MM.1S (cell line): ENCODE measurements at regions not wholly inside any gene's neighbourhood (a gene's known extent, or its start where the extent isn't known, plus 50 kb on each side); places are given as distances from the start of the nearest gene placed in this dataset.

Experiments
- CTCF ChIP-seq: fragments of 300-600 bp; sonication (generic); IDR thresholded peaks from 2 replicates; pipeline ENCODE4 v1.5.1; 2016; ENCODE audit warnings: antibody characterized with exemption, low read length, mixed read lengths
- EZH2 ChIP-seq: fragments of 300-600 bp; sonication (generic); optimal IDR thresholded peaks from 2 replicates; pipeline ENCODE3; 2017; ENCODE audit warnings: low read depth, mild to moderate bottlenecking, antibody characterized with exemption, low read length, mixed read lengths

GRCh38 chr4:26065833-26066232 is 151.8 kb downstream of the SMIM20 start:
- TF ChIP-seq CTCF (no peak), EZH2 (no peak)
